Stimulated activated effector memory CD8-positive, alpha-beta T cell treated with anti-CD3 and anti-CD28 coated beads, Interleukin-12 subunit alpha, Interleukin-12 subunit beta, amount 100 ng/mL, for 72 hours (primary cell): ENCODE measurements at regions not wholly inside any gene's neighbourhood (a gene's known extent, or its start where the extent isn't known, plus 50 kb on each side); places are given as distances from the start of the nearest gene placed in this dataset.
A peak's percentile ranks its signal among the peaks of the same experiment; 100 is the strongest.

Source experiments
- ATAC-seq: fragments of 150-1000 bp; cut with Tn5 transposase; 2 replicates; pipeline ENCODE4 v1.10.0; 2021
- DNase-seq, 2 donors: peaks; one replicate each; pipeline ENCODE4 v3.0.0; 2021 to 2022; ENCODE audit warnings: low spot score in 2 of 2
- H3K27ac Mint-ChIP-seq: one replicate; pipeline ENCODE4 v1.8.0; 2022; ENCODE audit warnings: mild to moderate bottlenecking, mixed read lengths
- H3K36me3 Mint-ChIP-seq: one replicate; pipeline ENCODE4 v1.8.0; 2022; ENCODE audit warnings: mild to moderate bottlenecking, mixed read lengths
- H3K4me1 Mint-ChIP-seq: one replicate; pipeline ENCODE4 v1.8.0; 2022; ENCODE audit warnings: mixed read lengths
- H3K4me3 Mint-ChIP-seq: one replicate; pipeline ENCODE4 v1.8.0; 2022; ENCODE audit warnings: mild to moderate bottlenecking, mixed read lengths
- H3K9me3 Mint-ChIP-seq: one replicate; pipeline ENCODE4 v1.8.0; 2022; ENCODE audit warnings: mixed read lengths

DNA sequence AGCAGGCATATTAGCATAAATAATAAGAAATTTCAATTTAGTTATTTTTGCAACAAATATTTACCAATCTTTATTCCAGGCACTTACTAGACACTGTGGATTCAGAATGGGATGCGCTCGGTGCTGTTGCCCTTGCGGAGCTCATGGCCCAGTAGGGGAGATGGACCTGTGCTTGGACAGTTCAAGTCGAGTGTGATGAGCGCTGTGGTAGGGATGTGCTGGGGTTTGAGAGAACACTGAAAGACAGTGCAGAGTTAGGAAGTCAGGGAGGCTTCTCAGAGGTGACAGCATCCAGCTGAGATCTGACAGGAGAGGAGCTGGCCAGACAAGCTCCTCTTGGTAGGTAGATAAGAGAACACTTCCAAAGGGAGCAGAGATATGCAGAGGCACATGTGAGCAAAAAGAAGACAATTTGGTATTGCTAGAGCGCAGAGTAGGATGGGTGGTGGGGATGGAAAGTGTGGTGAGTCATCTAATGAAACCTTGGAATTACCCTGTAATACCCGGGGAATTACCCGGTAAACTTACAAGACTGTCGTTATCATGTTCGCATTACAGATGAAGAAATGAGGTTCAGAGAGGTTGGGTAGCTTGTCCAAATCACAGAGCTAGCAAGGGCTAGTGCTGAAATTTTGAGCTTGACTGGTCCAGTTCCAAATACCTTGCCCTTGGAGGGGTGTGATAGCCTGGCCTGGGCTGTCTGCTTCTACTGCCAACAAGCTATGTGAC, 298.1 kb upstream of the N4BP1 start:
- ATAC-seq (no peak), DNase-seq (no peak)
- Mint-ChIP-seq H3K27ac (no peak overlapping the region), H3K36me3 (no peaks in the 10 kb centered on the region), H3K4me1 (no peaks in the 10 kb centered on the region), H3K9me3 (peaks cover 3% of the 10 kb centered on the region), H3K4me3 (no peak overlapping the region)

GRCh38 chr16:48905632-48906505, 295.9 kb upstream of the N4BP1 start:
- DNase-seq (no peak), ATAC-seq (no peak)
- Mint-ChIP-seq H3K27ac (no peak overlapping the region), H3K9me3 (peaks cover 3% of the 10 kb centered on the region), H3K36me3 (no peaks in the 10 kb centered on the region), H3K4me1 (no peaks in the 10 kb centered on the region), H3K4me3 (no peak overlapping the region)

- DNase-seq (no peak), ATAC-seq (no peak)
- Mint-ChIP-seq H3K4me3 (no peak overlapping the region), H3K27ac (no peak overlapping the region), H3K9me3 (peaks cover 3% of the 10 kb centered on the region), H3K4me1 (no peaks in the 10 kb centered on the region), H3K36me3 (no peaks in the 10 kb centered on the region)
Observed at GRCh38 chr16:48904333-48904732, 294.4 kb upstream of the N4BP1 start.

DNA sequence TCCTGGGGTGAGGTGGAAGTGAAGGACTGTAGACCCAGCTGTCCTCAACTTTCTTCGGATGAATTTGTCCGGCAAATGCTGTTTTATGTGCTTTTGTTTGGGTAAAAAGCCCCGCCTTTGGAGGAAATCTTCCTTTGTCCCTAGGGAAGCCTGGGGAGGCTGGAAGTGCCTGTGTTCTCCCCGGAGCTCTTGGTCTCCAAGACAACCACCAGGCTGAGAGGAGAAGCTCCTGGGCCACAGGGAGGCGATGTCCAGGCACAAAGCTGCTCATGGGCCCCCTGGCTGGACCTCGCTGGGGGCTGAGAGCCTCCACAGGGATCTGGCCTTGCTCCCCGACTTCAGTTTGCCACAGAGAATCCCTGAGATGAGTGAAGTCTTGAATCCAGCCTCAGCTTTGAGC, 293.1 kb upstream of the N4BP1 start:
- H3K27ac Mint-ChIP-seq = no peak overlapping the region
- H3K4me1 Mint-ChIP-seq = no peaks in the 10 kb centered on the region
- H3K36me3 Mint-ChIP-seq = no peaks in the 10 kb centered on the region
- DNase-seq (no peak), ATAC-seq (no peak)
- peaks cover 6% of the 10 kb centered on the region for H3K9me3 Mint-ChIP-seq
- H3K4me3 Mint-ChIP-seq = no peak overlapping the region

GRCh38 chr16:48901712-48902374, 291.9 kb upstream of the N4BP1 start:
- H3K9me3 Mint-ChIP-seq = peaks cover 6% of the 10 kb centered on the region
- DNase-seq (no peak), ATAC-seq (no peak)
- H3K36me3 Mint-ChIP-seq = no peaks in the 10 kb centered on the region
- no peak overlapping the region for H3K27ac Mint-ChIP-seq
- H3K4me3 Mint-ChIP-seq = no peak overlapping the region
- no peaks in the 10 kb centered on the region for H3K4me1 Mint-ChIP-seq

- Mint-ChIP-seq H3K4me1 (no peaks in the 10 kb centered on the region), H3K9me3 (peaks cover 4% of the 10 kb centered on the region), H3K36me3 (no peaks in the 10 kb centered on the region), H3K27ac (no peak overlapping the region), H3K4me3 (no peak overlapping the region)
- DNase-seq (no peak), ATAC-seq (no peak)
Observed at GRCh38 chr16:48899500-48899899, 289.5 kb upstream of the N4BP1 start.

- Mint-ChIP-seq H3K4me3 (no peak overlapping the region), H3K36me3 (no peaks in the 10 kb centered on the region), H3K4me1 (no peaks in the 10 kb centered on the region), H3K9me3 (peaks cover 3% of the 10 kb centered on the region), H3K27ac (no peak overlapping the region)
- ATAC-seq = no peak
- DNase-seq = no peak
Observed at GRCh38 chr16:48897698-48898205, 287.8 kb upstream of the N4BP1 start.

GRCh38 chr16:48895142-48895541, 285.2 kb upstream of the N4BP1 start:
- DNase-seq = no peak
- Mint-ChIP-seq H3K27ac (no peak overlapping the region), H3K9me3 (peaks cover 3% of the 10 kb centered on the region), H3K4me3 (no peak overlapping the region), H3K4me1 (no peaks in the 10 kb centered on the region), H3K36me3 (no peaks in the 10 kb centered on the region)
- no peak for ATAC-seq

DNA sequence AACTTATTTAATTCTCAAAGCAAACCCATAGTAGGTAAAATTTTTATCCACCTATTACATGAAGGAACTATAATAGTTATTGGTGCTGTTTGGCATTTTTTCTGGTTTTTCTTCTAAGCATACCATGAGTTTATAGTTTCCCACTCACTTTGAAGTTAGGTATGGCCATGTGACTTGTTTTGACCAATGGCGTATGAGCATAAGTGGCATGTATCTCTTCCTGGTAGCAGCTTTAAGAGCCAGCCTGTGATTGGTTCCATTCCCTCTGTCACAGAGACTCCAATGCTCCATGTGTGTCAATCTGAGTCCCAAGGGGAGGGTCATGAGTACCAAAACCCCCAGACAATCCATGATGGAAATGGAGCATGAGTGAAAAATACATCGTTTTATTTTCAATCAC, 282.9 kb upstream of the N4BP1 start:
- Mint-ChIP-seq H3K4me3 (no peak overlapping the region), H3K27ac (no peak overlapping the region), H3K4me1 (no peaks in the 10 kb centered on the region), H3K36me3 (no peaks in the 10 kb centered on the region), H3K9me3 (no peaks in the 10 kb centered on the region)
- DNase-seq = no peak
- ATAC-seq = no peak

- H3K4me1 Mint-ChIP-seq = no peaks in the 10 kb centered on the region
- DNase-seq (no peak), ATAC-seq (no peak)
- no peaks in the 10 kb centered on the region for H3K9me3 Mint-ChIP-seq
- no peaks in the 10 kb centered on the region for H3K36me3 Mint-ChIP-seq
- no peak overlapping the region for H3K4me3 Mint-ChIP-seq
- H3K27ac Mint-ChIP-seq = no peak overlapping the region
Observed at GRCh38 chr16:48887646-48888210, 277.7 kb upstream of the N4BP1 start.

GRCh38 chr16:48885471-48885870, 275.5 kb upstream of the N4BP1 start:
- no peak overlapping the region for H3K27ac Mint-ChIP-seq
- H3K36me3 Mint-ChIP-seq = no peaks in the 10 kb centered on the region
- no peaks in the 10 kb centered on the region for H3K9me3 Mint-ChIP-seq
- DNase-seq (no peak), ATAC-seq (no peak)
- H3K4me1 Mint-ChIP-seq = no peaks in the 10 kb centered on the region
- no peak overlapping the region for H3K4me3 Mint-ChIP-seq

- no peak overlapping the region for H3K27ac Mint-ChIP-seq
- H3K9me3 Mint-ChIP-seq = no peaks in the 10 kb centered on the region
- DNase-seq (no peak), ATAC-seq (no peak)
- H3K4me3 Mint-ChIP-seq = no peak overlapping the region
- no peaks in the 10 kb centered on the region for H3K4me1 Mint-ChIP-seq
- no peaks in the 10 kb centered on the region for H3K36me3 Mint-ChIP-seq
Observed at GRCh38 chr16:48881272-48881671, 271.3 kb upstream of the N4BP1 start.

- Mint-ChIP-seq H3K27ac (no peak overlapping the region), H3K36me3 (no peaks in the 10 kb centered on the region), H3K9me3 (no peaks in the 10 kb centered on the region), H3K4me1 (no peaks in the 10 kb centered on the region), H3K4me3 (no peak overlapping the region)
- ATAC-seq (no peak), DNase-seq (no peak)
Observed at GRCh38 chr16:48879223-48880122, 269.5 kb upstream of the N4BP1 start.

GRCh38 chr16:48877946-48878345, 268.0 kb upstream of the N4BP1 start:
- Mint-ChIP-seq H3K27ac (no peak overlapping the region), H3K9me3 (peaks cover 2% of the 10 kb centered on the region), H3K4me3 (no peak overlapping the region), H3K4me1 (no peaks in the 10 kb centered on the region), H3K36me3 (no peaks in the 10 kb centered on the region)
- DNase-seq (no peak), ATAC-seq (peak; percentile 31)
